GM12878 (cell line): ENCODE measurements at regions not wholly inside any gene's neighbourhood (a gene's known extent, or its start where the extent isn't known, plus 50 kb on each side); places are given as distances from the start of the nearest gene placed in this dataset.

Experiments used
- ATAC-seq: fragments of 200-7000 bp; cut with Tn5 transposase; 3 replicates; pipeline ENCODE4 v1.9.1; 2020; ENCODE audit warnings: mild to moderate bottlenecking, moderate library complexity
- BruUV-seq: library from RNA; stranded (reverse); fragments of 400-500 nt; replicated peaks from 2 replicates; lab custom pipeline; 2021; lab: Mats Ljungman, UMichigan
- CTCF ChIA-PET: fragments of 300-600 bp; sonication (Branson Sonifier 250); formaldehyde crosslinking; extraction: SDS; loops from one replicate; lab custom pipeline; 2021; ENCODE audit warnings: inconsistent platforms; lab: Yijun Ruan, JAX
- POLR2A ChIA-PET: fragments of 350-600 bp; formaldehyde crosslinking; extraction: SDS; loops from one replicate; lab custom pipeline; 2021; ENCODE audit warnings: inconsistent platforms; lab: Charles Lee
- RAD21 ChIA-PET: fragments of 300-600 bp; sonication (Branson Sonifier 250); formaldehyde crosslinking; loops from one replicate; lab custom pipeline; 2023; ENCODE audit warnings: antibody characterized with exemption; ENCODE audit not compliant: unreplicated experiment; lab: Charles Lee
- SMC1A ChIA-PET: fragments of 300-600 bp; sonication (Branson Sonifier 250); formaldehyde crosslinking; loops from one replicate; lab custom pipeline; 2023; ENCODE audit not compliant: unreplicated experiment, uncharacterized antibody; lab: Charles Lee
- DNase-seq: peaks from one replicate; pipeline ENCODE4 v3.0.0-alpha.2; 2011; ENCODE audit warnings: low read depth, low spot score
- FAIRE-seq: peaks from 3 replicates; lab custom pipeline; 2011; peaks lifted over from hg19 to GRCh38; lab: Jason Lieb, UNC
- H2AFZ ChIP-seq: 2 replicates; pipeline ENCODE4 v1.6.0; 2011; ENCODE audit warnings: low read depth, low read length, control low read depth; ENCODE audit not compliant: control insufficient read depth
- H3K27ac ChIP-seq: 2 replicates; pipeline ENCODE4 v1.5.1; 2011; ENCODE audit warnings: control low read depth; ENCODE audit not compliant: control insufficient read depth, insufficient read depth
- H3K27me3 ChIP-seq, 2 experiments: replicated peaks in 1 of 2; 2 replicates each; pipeline versions ENCODE4 v1.6.0 to v1.6.1; 2011; ENCODE audit warnings: low read length in 1 of 2; ENCODE audit not compliant: control insufficient read depth in 2 of 2, insufficient read depth in 2 of 2
- H3K36me3 ChIP-seq, 2 experiments: 2 replicates each; pipeline ENCODE4 v1.5.1; 2011; ENCODE audit warnings: low read length in 1 of 2; ENCODE audit not compliant: control insufficient read depth in 2 of 2, insufficient read depth in 2 of 2
- H3K4me1 ChIP-seq: 2 replicates; pipeline ENCODE4 v1.6.1; 2011; ENCODE audit warnings: mild to moderate bottlenecking, low read length, moderate library complexity, mixed read lengths; ENCODE audit not compliant: control insufficient read depth, insufficient read depth
- H3K4me2 ChIP-seq: 2 replicates; pipeline ENCODE4 v1.6.0; 2011; ENCODE audit warnings: control low read depth; ENCODE audit not compliant: control insufficient read depth, insufficient read depth
- H3K4me3 ChIP-seq: fragments of 200-600 bp; sonication (generic); 2 replicates; pipeline ENCODE4 v1.5.1; 2016
- H3K79me2 ChIP-seq: 2 replicates; pipeline ENCODE4 v1.6.0; 2011; ENCODE audit warnings: low read length; ENCODE audit not compliant: control insufficient read depth, insufficient read depth
- H3K9ac ChIP-seq: 2 replicates; pipeline ENCODE4 v1.8.0; 2011; ENCODE audit warnings: low read length, control low read depth, mixed read lengths; ENCODE audit not compliant: control insufficient read depth, insufficient read depth
- H3K9me3 ChIP-seq: replicated peaks from 3 replicates; pipeline ENCODE4 v1.5.1; 2011; ENCODE audit warnings: mild to moderate bottlenecking, low read length; ENCODE audit not compliant: control insufficient read depth, insufficient read depth
- H4K20me1 ChIP-seq: 2 replicates; pipeline ENCODE4 v1.6.0; 2011; ENCODE audit not compliant: control insufficient read depth, insufficient read depth
- CHD2 ChIP-seq: IDR thresholded peaks from 2 replicates; pipeline ENCODE4 v1.6.1; 2011; ENCODE audit warnings: low read depth, low read length, improper control_type of control experiment, borderline replicate concordance
- MEF2A ChIP-seq: IDR thresholded peaks from 2 replicates; pipeline ENCODE4 v1.6.1; 2011; ENCODE audit warnings: low read depth, mild to moderate bottlenecking, low read length, moderate library complexity; ENCODE audit not compliant: insufficient read depth
- NFXL1 ChIP-seq: fragments of 450-650 bp; IDR thresholded peaks from 2 replicates; pipeline ENCODE4 v1.6.1; 2017; ENCODE audit warnings: antibody characterized with exemption, mild to moderate bottlenecking, borderline replicate concordance
- SREBF2 ChIP-seq: IDR thresholded peaks from 2 replicates; pipeline ENCODE4 v1.6.1; 2012; ENCODE audit warnings: mild to moderate bottlenecking, low read length
- WGBS: methylation state at CpG from one replicate; pipeline ENCODE4 v1.1.6; 2016; ENCODE audit warnings: low lambda C conversion rate; ENCODE audit not compliant: insufficient replicate concordance, insufficient coverage; ENCODE audit errors: missing lambda C conversion rate; 5-methylcytosine and 5-hydroxymethylcytosine counted together
- in situ Hi-C: fragments of 300-500 bp; cut with MboI; formaldehyde crosslinking; loops from 9 replicates; pipeline ENCODE4 v1.14.3; 2018; ENCODE audit warnings: mixed read lengths
- intact Hi-C: fragments of 100-400 bp; cut with micrococcal nuclease; formaldehyde crosslinking; loops from one replicate; pipeline ENCODE4 v1.14.2; 2022; ENCODE audit not compliant: unreplicated experiment
- TF ChIP-seq, protein P1 (sequence below): IDR thresholded peaks from 2 replicates; pipeline ENCODE4 v1.6.1; 2012; ENCODE audit warnings: mild to moderate bottlenecking, low read depth, low read length
- TF ChIP-seq, protein P2 (sequence below): fragments of 450-650 bp; IDR thresholded peaks from 2 replicates; pipeline ENCODE4 v1.6.1; 2017; ENCODE audit warnings: borderline replicate concordance

DNA sequence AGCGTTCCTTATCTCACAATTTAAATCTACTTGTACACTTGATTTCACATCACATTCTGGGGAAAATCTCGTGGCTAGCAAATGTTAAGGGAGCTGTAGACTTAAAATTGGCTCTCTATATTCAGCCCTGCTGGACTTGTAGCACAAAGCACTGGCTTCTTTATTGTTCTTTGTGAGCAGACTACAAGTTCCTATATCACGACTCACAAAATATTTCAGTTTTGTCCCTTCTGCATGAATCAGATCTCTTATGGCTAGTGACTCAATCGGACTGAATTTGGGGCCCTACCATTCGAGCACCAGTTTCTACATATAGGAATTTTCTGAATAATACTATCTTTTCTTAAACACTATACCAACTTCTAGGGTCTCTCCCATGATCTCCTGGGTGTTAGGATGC is 390.1 kb downstream of the ADAM29 start:
- intact Hi-C loops: no loop called here
- H3K4me2 ChIP-seq: no peak overlapping the region
- no peaks in the 10 kb centered on the region for H3K79me2 ChIP-seq
- BruUV-seq: no TSS peak
- no peak for DNase-seq
- TF ChIP-seq NFXL1: no peak
- TF ChIP-seq CHD2: no peak
- TF ChIP-seq, protein P1, sequence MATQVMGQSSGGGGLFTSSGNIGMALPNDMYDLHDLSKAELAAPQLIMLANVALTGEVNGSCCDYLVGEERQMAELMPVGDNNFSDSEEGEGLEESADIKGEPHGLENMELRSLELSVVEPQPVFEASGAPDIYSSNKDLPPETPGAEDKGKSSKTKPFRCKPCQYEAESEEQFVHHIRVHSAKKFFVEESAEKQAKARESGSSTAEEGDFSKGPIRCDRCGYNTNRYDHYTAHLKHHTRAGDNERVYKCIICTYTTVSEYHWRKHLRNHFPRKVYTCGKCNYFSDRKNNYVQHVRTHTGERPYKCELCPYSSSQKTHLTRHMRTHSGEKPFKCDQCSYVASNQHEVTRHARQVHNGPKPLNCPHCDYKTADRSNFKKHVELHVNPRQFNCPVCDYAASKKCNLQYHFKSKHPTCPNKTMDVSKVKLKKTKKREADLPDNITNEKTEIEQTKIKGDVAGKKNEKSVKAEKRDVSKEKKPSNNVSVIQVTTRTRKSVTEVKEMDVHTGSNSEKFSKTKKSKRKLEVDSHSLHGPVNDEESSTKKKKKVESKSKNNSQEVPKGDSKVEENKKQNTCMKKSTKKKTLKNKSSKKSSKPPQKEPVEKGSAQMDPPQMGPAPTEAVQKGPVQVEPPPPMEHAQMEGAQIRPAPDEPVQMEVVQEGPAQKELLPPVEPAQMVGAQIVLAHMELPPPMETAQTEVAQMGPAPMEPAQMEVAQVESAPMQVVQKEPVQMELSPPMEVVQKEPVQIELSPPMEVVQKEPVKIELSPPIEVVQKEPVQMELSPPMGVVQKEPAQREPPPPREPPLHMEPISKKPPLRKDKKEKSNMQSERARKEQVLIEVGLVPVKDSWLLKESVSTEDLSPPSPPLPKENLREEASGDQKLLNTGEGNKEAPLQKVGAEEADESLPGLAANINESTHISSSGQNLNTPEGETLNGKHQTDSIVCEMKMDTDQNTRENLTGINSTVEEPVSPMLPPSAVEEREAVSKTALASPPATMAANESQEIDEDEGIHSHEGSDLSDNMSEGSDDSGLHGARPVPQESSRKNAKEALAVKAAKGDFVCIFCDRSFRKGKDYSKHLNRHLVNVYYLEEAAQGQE: no peak
- TF ChIP-seq SREBF2: no peak
- TF ChIP-seq, protein P2, sequence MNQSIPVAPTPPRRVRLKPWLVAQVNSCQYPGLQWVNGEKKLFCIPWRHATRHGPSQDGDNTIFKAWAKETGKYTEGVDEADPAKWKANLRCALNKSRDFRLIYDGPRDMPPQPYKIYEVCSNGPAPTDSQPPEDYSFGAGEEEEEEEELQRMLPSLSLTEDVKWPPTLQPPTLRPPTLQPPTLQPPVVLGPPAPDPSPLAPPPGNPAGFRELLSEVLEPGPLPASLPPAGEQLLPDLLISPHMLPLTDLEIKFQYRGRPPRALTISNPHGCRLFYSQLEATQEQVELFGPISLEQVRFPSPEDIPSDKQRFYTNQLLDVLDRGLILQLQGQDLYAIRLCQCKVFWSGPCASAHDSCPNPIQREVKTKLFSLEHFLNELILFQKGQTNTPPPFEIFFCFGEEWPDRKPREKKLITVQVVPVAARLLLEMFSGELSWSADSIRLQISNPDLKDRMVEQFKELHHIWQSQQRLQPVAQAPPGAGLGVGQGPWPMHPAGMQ: no peak
- no peak for TF ChIP-seq MEF2A
- FAIRE-seq: no peak
- no peaks in the 10 kb centered on the region for H3K27me3 ChIP-seq
- CTCF ChIA-PET: no interaction called here
- no peak overlapping the region for H3K9ac ChIP-seq
- 8% methylated on average over 5 of the region's 5 CpGs for WGBS
- RAD21 ChIA-PET: no interaction called here
- H4K20me1 ChIP-seq: no peaks in the 10 kb centered on the region
- in situ Hi-C loops: no loop called here
- H2AFZ ChIP-seq: no peak overlapping the region
- H3K36me3 ChIP-seq: no peaks in the 10 kb centered on the region
- SMC1A ChIA-PET: no interaction called here
- no peak overlapping the region for H3K4me3 ChIP-seq
- no peak overlapping the region for H3K27ac ChIP-seq
- POLR2A ChIA-PET: no interaction called here
- ATAC-seq: no peak
- H3K9me3 ChIP-seq: no peaks in the 10 kb centered on the region
- H3K4me1 ChIP-seq: no peaks in the 10 kb centered on the region
